IMR-90 (cell line): ENCODE measurements at regions not wholly inside any gene's neighbourhood (a gene's known extent, or its start where the extent isn't known, plus 50 kb on each side); places are given as distances from the start of the nearest gene placed in this dataset.

Experiments
- ATAC-seq: fragments of 200-7000 bp; cut with Tn5 transposase; 2 replicates; pipeline ENCODE4 v1.9.1; 2020; ENCODE audit warnings: low read depth, mild to moderate bottlenecking, moderate library complexity
- BruUV-seq: library from RNA; stranded (reverse); fragments of 400-500 nt; replicated peaks from 2 replicates; lab custom pipeline; 2021; lab: Mats Ljungman, UMichigan
- CTCF ChIA-PET: fragments of 300-600 bp; formaldehyde crosslinking; extraction: SDS; loops from one replicate; lab custom pipeline; 2021; ENCODE audit warnings: antibody characterized with exemption; lab: Yijun Ruan, JAX
- POLR2A ChIA-PET: fragments of 300-600 bp; sonication (Branson Sonifier 250); formaldehyde crosslinking; loops from one replicate; lab custom pipeline; 2022; ENCODE audit warnings: antibody characterized with exemption; ENCODE audit not compliant: unreplicated experiment; lab: Charles Lee
- DNase-seq: peaks from one replicate; pipeline ENCODE4 v3.0.0; 2013
- H2AFZ ChIP-seq: replicated peaks from 2 replicates; pipeline ENCODE3; 2013; ENCODE audit warnings: low read length, mild to moderate bottlenecking; ENCODE audit not compliant: poor library complexity
- H2AK5ac ChIP-seq: 2 replicates; pipeline ENCODE4 v1.6.1; 2013; ENCODE audit warnings: low read depth, low read length, inconsistent platforms
- H2AK9ac ChIP-seq: replicated peaks from 2 replicates; pipeline ENCODE3; 2013; ENCODE audit warnings: mild to moderate bottlenecking, low read depth, low read length, moderate library complexity; ENCODE audit not compliant: poor library complexity
- H2BK120ac ChIP-seq: 2 replicates; pipeline ENCODE4 v1.6.1; 2013; ENCODE audit warnings: low read depth, low read length, inconsistent platforms
- H2BK15ac ChIP-seq: 3 replicates; pipeline ENCODE4 v1.6.1; 2013; ENCODE audit warnings: low read depth, low read length, inconsistent platforms
- H2BK20ac ChIP-seq: 2 replicates; pipeline ENCODE4 v1.6.1; 2013; ENCODE audit warnings: low read depth, mild to moderate bottlenecking, inconsistent platforms, low read length, moderate library complexity
- H2BK5ac ChIP-seq: 2 replicates; pipeline ENCODE4 v1.6.1; 2013; ENCODE audit warnings: mild to moderate bottlenecking, low read depth, low read length, inconsistent platforms; ENCODE audit not compliant: poor library complexity, severe bottlenecking
- H3K14ac ChIP-seq: replicated peaks from 2 replicates; pipeline ENCODE4 v1.6.1; 2013; ENCODE audit warnings: low read depth, low read length, inconsistent platforms
- H3K18ac ChIP-seq: 2 replicates; pipeline ENCODE4 v1.6.1; 2013; ENCODE audit warnings: low read depth, low read length, control low read depth
- H3K23ac ChIP-seq: 2 replicates; pipeline ENCODE4 v1.6.1; 2013; ENCODE audit warnings: low read depth, low read length, inconsistent platforms
- H3K27ac ChIP-seq: 2 replicates; pipeline ENCODE4 v1.5.1; 2013; ENCODE audit warnings: mild to moderate bottlenecking, control low read depth, low read length; ENCODE audit not compliant: insufficient read depth
- H3K27me3 ChIP-seq: 2 replicates; pipeline ENCODE4 v1.6.1; 2013; ENCODE audit warnings: low read length; ENCODE audit not compliant: control insufficient read depth, insufficient read depth
- H3K36me3 ChIP-seq: 2 replicates; pipeline ENCODE4 v1.6.1; 2013; ENCODE audit warnings: low read length, mixed read lengths; ENCODE audit not compliant: control insufficient read depth, insufficient read depth
- H3K4ac ChIP-seq: 2 replicates; pipeline ENCODE4 v1.6.1; 2013; ENCODE audit warnings: low read depth, low read length, inconsistent platforms
- H3K4me1 ChIP-seq: 2 replicates; pipeline ENCODE4 v1.6.1; 2013; ENCODE audit warnings: low read length, mixed read lengths; ENCODE audit not compliant: control insufficient read depth, insufficient read depth
- H3K4me2 ChIP-seq: 2 replicates; pipeline ENCODE4 v1.6.1; 2013; ENCODE audit warnings: low read depth, mild to moderate bottlenecking, control low read depth, low read length, moderate library complexity
- H3K4me3 ChIP-seq: 2 replicates; pipeline ENCODE4 v1.5.1; 2013; ENCODE audit warnings: low read depth, mild to moderate bottlenecking, control low read depth, low read length, moderate library complexity; ENCODE audit not compliant: insufficient read depth
- H3K56ac ChIP-seq: 2 replicates; pipeline ENCODE4 v1.6.1; 2013; ENCODE audit warnings: low read length, inconsistent platforms; ENCODE audit not compliant: insufficient read depth; ENCODE audit errors: extremely low read depth
- H3K79me1 ChIP-seq, 2 experiments: 2 replicates each; pipeline ENCODE4 v1.6.1; 2013; ENCODE audit warnings: low read length in 2 of 2, inconsistent platforms in 1 of 2, low read depth in 1 of 2
- H3K9ac ChIP-seq: 2 replicates; pipeline ENCODE4 v1.6.1; 2013; ENCODE audit warnings: low read depth, low read length, control low read depth
- H3K9me1 ChIP-seq: 2 replicates; pipeline ENCODE4 v1.6.1; 2013; ENCODE audit warnings: low read length, inconsistent platforms; ENCODE audit not compliant: insufficient read depth
- H3K9me3 ChIP-seq: 2 replicates; pipeline ENCODE4 v1.6.1; 2013; ENCODE audit warnings: low read length; ENCODE audit not compliant: control insufficient read depth, insufficient read depth
- H4K20me1 ChIP-seq: 2 replicates; pipeline ENCODE4 v1.6.1; 2013; ENCODE audit warnings: low read length, inconsistent platforms; ENCODE audit not compliant: insufficient read depth
- H4K5ac ChIP-seq: 2 replicates; pipeline ENCODE4 v1.6.1; 2013; ENCODE audit warnings: mild to moderate bottlenecking, low read depth, low read length, control low read depth
- H4K8ac ChIP-seq, 2 experiments: 2 replicates each; pipeline ENCODE4 v1.6.1; 2013; ENCODE audit warnings: low read depth in 2 of 2, low read length in 2 of 2, control low read depth in 1 of 2, inconsistent platforms in 1 of 2
- H4K91ac ChIP-seq: 2 replicates; pipeline ENCODE4 v1.6.1; 2013; ENCODE audit warnings: low read depth, low read length, inconsistent platforms; ENCODE audit not compliant: insufficient read depth
- BHLHE40 ChIP-seq: fragments of 150-350 bp; IDR thresholded peaks from 2 replicates; pipeline ENCODE4 v1.6.1; 2016; ENCODE audit warnings: mild to moderate bottlenecking, low read depth, low read length
- CEBPB ChIP-seq: IDR thresholded peaks from 2 replicates; pipeline ENCODE4 v1.6.1; 2012; ENCODE audit warnings: low read depth, low read length, improper control_type of control experiment
- CHD1 ChIP-seq: IDR thresholded peaks from 2 replicates; pipeline ENCODE4 v1.6.1; 2012; ENCODE audit warnings: low read depth, low read length, improper control_type of control experiment
- CTCF ChIP-seq: conservative IDR thresholded peaks from 2 replicates; pipeline ENCODE4 v1.5.1; 2012; ENCODE audit warnings: mild to moderate bottlenecking, low read depth, low read length, improper control_type of control experiment
- FOS ChIP-seq: fragments of 150-350 bp; IDR thresholded peaks from 2 replicates; pipeline ENCODE4 v1.6.1; 2016; ENCODE audit warnings: low read depth, low read length
- MAFK ChIP-seq: IDR thresholded peaks from 2 replicates; pipeline ENCODE4 v1.6.1; 2012; ENCODE audit warnings: low read depth, low read length, improper control_type of control experiment
- MAZ ChIP-seq: IDR thresholded peaks from 2 replicates; pipeline ENCODE4 v1.6.1; 2012; ENCODE audit warnings: low read depth, mild to moderate bottlenecking, low read length, improper control_type of control experiment, moderate library complexity, borderline replicate concordance
- MXI1 ChIP-seq: IDR thresholded peaks from 2 replicates; pipeline ENCODE4 v1.6.1; 2012; ENCODE audit warnings: low read depth, mild to moderate bottlenecking, low read length, moderate library complexity, borderline replicate concordance
- NFE2L2 ChIP-seq: fragments of 150-350 bp; IDR thresholded peaks from 2 replicates; pipeline ENCODE4 v1.6.1; 2016; ENCODE audit warnings: low read depth, mild to moderate bottlenecking, low read length
- POLR2A ChIP-seq: IDR thresholded peaks from 2 replicates; pipeline ENCODE4 v1.6.1; 2012; ENCODE audit warnings: mild to moderate bottlenecking, low read depth, low read length
- RAD21 ChIP-seq: IDR thresholded peaks from 2 replicates; pipeline ENCODE4 v1.6.1; 2012; ENCODE audit warnings: low read length, improper control_type of control experiment
- RCOR1 ChIP-seq: IDR thresholded peaks from 2 replicates; pipeline ENCODE4 v1.6.1; 2012; ENCODE audit warnings: mild to moderate bottlenecking, low read length, improper control_type of control experiment; ENCODE audit not compliant: insufficient replicate concordance
- RFX5 ChIP-seq: IDR thresholded peaks from 2 replicates; pipeline ENCODE4 v1.8.0; 2012; ENCODE audit warnings: low read depth, mild to moderate bottlenecking, low read length, moderate library complexity
- SMC3 ChIP-seq: fragments of 150-350 bp; IDR thresholded peaks from 2 replicates; pipeline ENCODE4 v1.6.1; 2016; ENCODE audit warnings: low read depth, mild to moderate bottlenecking, antibody characterized with exemption, low read length, moderate library complexity
- USF2 ChIP-seq: fragments of 150-350 bp; IDR thresholded peaks from 2 replicates; pipeline ENCODE4 v1.6.1; 2017; ENCODE audit warnings: mild to moderate bottlenecking, antibody characterized with exemption, low read length, low read depth
- dilution Hi-C: fragments of 300-500 bp; cut with HindIII; formaldehyde crosslinking; loops from one replicate; pipeline ENCODE4 v1.14.3; 2018; ENCODE audit warnings: low sequenced_read_pairs; ENCODE audit not compliant: unreplicated experiment
- in situ Hi-C: fragments of 300-500 bp; cut with MboI; formaldehyde crosslinking; loops from 3 replicates; pipeline ENCODE4 v1.14.3; 2019; ENCODE audit warnings: low sequenced_read_pairs, inconsistent platforms, mixed read lengths
- intact Hi-C: fragments of 100-400 bp; cut with micrococcal nuclease; formaldehyde crosslinking; loops from 2 replicates; pipeline ENCODE4 v1.10.0; 2022
- TF ChIP-seq, protein P1 (sequence below): fragments of 150-350 bp; IDR thresholded peaks from 2 replicates; pipeline ENCODE4 v1.6.1; 2016; ENCODE audit warnings: low read depth, mild to moderate bottlenecking, low read length, moderate library complexity, borderline replicate concordance

- no peaks in the 10 kb centered on the region for H3K9me3 ChIP-seq
- no peak overlapping the region for H2AK9ac ChIP-seq
- H4K8ac ChIP-seq = no peak overlapping the region
- no peak overlapping the region for H3K27ac ChIP-seq
- H3K14ac ChIP-seq = no peak overlapping the region
- no TSS peak for BruUV-seq
- no peak overlapping the region for H2BK120ac ChIP-seq
- H2BK15ac ChIP-seq = no peak overlapping the region
- ChIA-PET CTCF (no interaction called here), POLR2A (no interaction called here)
- no peak overlapping the region for H3K4me3 ChIP-seq
- dilution Hi-C loops = no loop called here
- intact Hi-C loops = no loop called here
- no peaks in the 10 kb centered on the region for H3K79me1 ChIP-seq
- H3K9ac ChIP-seq = no peak overlapping the region
- no peak overlapping the region for H3K4me2 ChIP-seq
- no peak overlapping the region for H2BK5ac ChIP-seq
- no peaks in the 10 kb centered on the region for H4K20me1 ChIP-seq
- no peaks in the 10 kb centered on the region; the same call in 1 of the 2 replicates for H3K4me1 ChIP-seq
- H3K4ac ChIP-seq = no peak overlapping the region
- in situ Hi-C loops = no loop called here
- H4K5ac ChIP-seq = no peak overlapping the region
- no peak overlapping the region for H2AK5ac ChIP-seq
- no peak overlapping the region for H2AFZ ChIP-seq
- H3K56ac ChIP-seq = no peak overlapping the region
- H3K18ac ChIP-seq = no peak overlapping the region
- H2BK20ac ChIP-seq = no peak overlapping the region
- ATAC-seq (no peak), DNase-seq (no peak)
- H3K9me1 ChIP-seq = no peaks in the 10 kb centered on the region
- no peak overlapping the region for H3K23ac ChIP-seq
- no peaks in the 10 kb centered on the region for H3K27me3 ChIP-seq
- TF ChIP-seq MAFK (no peak), USF2 (no peak), CTCF (no peak), BHLHE40 (no peak), RCOR1 (no peak), SMC3 (no peak), POLR2A (no peak), NFE2L2 (no peak), CEBPB (no peak), FOS (no peak), MAZ (no peak), MXI1 (no peak), CHD1 (no peak), RAD21 (no peak), RFX5 (no peak)
- TF ChIP-seq, protein P1, sequence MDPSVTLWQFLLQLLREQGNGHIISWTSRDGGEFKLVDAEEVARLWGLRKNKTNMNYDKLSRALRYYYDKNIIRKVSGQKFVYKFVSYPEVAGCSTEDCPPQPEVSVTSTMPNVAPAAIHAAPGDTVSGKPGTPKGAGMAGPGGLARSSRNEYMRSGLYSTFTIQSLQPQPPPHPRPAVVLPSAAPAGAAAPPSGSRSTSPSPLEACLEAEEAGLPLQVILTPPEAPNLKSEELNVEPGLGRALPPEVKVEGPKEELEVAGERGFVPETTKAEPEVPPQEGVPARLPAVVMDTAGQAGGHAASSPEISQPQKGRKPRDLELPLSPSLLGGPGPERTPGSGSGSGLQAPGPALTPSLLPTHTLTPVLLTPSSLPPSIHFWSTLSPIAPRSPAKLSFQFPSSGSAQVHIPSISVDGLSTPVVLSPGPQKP = no peak
- H4K91ac ChIP-seq = no peak overlapping the region
- no peaks in the 10 kb centered on the region for H3K36me3 ChIP-seq
Observed at GRCh38 chr7:84394219-84394618, 199.6 kb upstream of the SEMA3A start.
